ENCODE measurements at regions not wholly inside any gene's neighbourhood (a gene's known extent, or its start where the extent isn't known, plus 50 kb on each side); places are given as distances from the start of the nearest gene placed in this dataset.

GRCh38 chr4:3364634-3365314 is 72.0 kb downstream of the RGS12 start:
- no peak overlapping the region for H3K27ac ChIP-seq (ENCODE audit: low read depth, low read length)
- peaks cover 9% of the 10 kb centered on the region; the same call in 1 of the 2 replicates for H3K4me1 ChIP-seq (ENCODE audit: insufficient read depth, low read length)
- H3K9ac ChIP-seq (ENCODE audit: low read depth, low read length), result no peak overlapping the region
- H3K36me3 ChIP-seq (ENCODE audit: insufficient read depth, low read length), result no peaks in the 10 kb centered on the region
- no peaks in the 10 kb centered on the region for H3K9me3 ChIP-seq (ENCODE audit: insufficient read depth, low read depth, low read length)
- H3K4me3 ChIP-seq (ENCODE audit: low read length), result no peak overlapping the region
- 94% methylated on average over 18 of the region's 18 CpGs for WGBS
- H3K27me3 ChIP-seq (ENCODE audit: insufficient read depth, low read length), result no peaks in the 10 kb centered on the region

DNA sequence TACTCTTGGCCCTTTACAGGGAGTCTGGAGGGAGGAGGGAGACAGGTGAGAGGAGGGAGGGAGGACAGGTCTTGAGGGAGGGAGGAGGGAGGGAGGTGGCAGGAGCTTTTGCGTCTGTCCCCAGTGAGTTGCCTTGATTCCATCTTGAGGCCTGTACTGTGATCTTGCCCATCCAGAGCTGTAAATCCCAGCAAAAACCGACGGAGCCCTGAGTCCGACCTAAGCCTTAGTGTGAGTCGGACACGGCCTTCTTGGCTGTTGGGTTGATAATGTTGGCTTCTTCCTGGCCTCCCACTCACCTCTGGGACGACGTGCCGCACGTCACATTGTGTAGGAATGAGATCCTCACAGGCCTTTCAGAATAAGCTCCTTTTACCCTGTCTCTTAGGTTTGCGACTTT is 72.5 kb downstream of the RGS12 start:
- WGBS, result 90% methylated on average over 11 of the region's 11 CpGs
- Histone ChIP-seq H3K27ac (ENCODE audit: low read depth, low read length) (no peak overlapping the region), H3K9ac (ENCODE audit: low read depth, low read length) (no peak overlapping the region), H3K27me3 (ENCODE audit: insufficient read depth, low read length) (peaks cover under 1% of the 10 kb centered on the region; the same call in 1 of the 2 replicates), H3K4me3 (ENCODE audit: low read length) (no peak overlapping the region), H3K4me1 (ENCODE audit: insufficient read depth, low read length) (peaks cover 14% of the 10 kb centered on the region; the same call in 1 of the 2 replicates), H3K9me3 (ENCODE audit: insufficient read depth, low read depth, low read length) (no peaks in the 10 kb centered on the region), H3K36me3 (ENCODE audit: insufficient read depth, low read length) (no peaks in the 10 kb centered on the region)

DNA sequence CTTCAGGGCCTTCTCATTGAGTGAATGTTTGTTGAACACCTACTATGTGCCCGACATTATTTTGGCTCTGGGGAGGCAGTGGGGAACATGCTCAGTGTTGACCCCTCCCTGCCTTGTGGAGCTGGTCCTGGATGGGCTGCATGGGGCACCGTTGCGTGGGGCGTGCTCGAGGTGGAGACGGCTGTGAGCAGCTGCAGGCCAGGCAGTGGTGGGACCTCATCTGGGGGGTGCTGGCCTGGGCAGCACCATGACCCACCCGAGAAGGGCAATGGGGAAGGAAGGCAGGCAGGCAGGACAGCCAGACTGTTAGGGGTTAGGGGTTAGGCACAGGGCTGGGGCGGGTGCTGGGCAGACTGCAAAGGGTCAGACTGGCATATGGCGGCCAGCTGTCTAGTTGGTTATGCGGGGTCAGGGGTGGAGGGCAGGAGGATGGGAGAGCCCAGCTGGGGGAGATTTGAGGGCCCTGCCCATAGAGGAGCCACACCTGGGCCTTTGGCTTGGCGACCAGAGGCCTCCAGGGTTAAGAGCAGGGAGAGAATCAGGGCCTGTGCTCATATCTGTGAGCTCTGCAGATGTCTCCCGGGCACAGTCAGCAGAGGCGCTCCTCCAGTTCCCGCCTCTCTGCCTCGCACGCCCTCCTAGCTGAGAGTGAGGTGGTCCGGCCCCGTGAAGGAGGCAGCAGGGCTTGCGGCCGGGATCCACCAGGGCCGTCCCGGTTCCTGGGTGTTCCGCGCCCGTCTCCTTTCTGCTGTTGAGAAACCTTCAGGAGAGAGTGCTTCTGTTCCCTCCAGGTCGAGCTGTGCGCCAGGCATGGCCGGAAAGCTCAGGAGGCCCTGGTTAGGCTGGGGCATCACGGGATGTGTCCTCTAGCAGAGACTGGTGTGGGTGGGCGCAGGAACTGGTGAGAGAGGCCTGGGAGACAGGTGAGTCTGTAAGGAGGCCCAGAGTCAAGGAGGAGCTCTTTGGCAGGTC is 73.3 kb downstream of the RGS12 start:
- H3K27ac ChIP-seq (ENCODE audit: low read depth, low read length), result no peak overlapping the region
- no peaks in the 10 kb centered on the region for H3K36me3 ChIP-seq (ENCODE audit: insufficient read depth, low read length)
- H3K9me3 ChIP-seq (ENCODE audit: insufficient read depth, low read depth, low read length), result no peaks in the 10 kb centered on the region
- H3K27me3 ChIP-seq (ENCODE audit: insufficient read depth, low read length), result peaks cover 9% of the 10 kb centered on the region; the same call in 1 of the 2 replicates
- H3K9ac ChIP-seq (ENCODE audit: low read depth, low read length), result no peak overlapping the region
- H3K4me3 ChIP-seq (ENCODE audit: low read length), result no peak overlapping the region
- H3K4me1 ChIP-seq (ENCODE audit: insufficient read depth, low read length), result peaks cover 22% of the 10 kb centered on the region
- WGBS, result 92% methylated on average over 30 of the region's 30 CpGs

DNA sequence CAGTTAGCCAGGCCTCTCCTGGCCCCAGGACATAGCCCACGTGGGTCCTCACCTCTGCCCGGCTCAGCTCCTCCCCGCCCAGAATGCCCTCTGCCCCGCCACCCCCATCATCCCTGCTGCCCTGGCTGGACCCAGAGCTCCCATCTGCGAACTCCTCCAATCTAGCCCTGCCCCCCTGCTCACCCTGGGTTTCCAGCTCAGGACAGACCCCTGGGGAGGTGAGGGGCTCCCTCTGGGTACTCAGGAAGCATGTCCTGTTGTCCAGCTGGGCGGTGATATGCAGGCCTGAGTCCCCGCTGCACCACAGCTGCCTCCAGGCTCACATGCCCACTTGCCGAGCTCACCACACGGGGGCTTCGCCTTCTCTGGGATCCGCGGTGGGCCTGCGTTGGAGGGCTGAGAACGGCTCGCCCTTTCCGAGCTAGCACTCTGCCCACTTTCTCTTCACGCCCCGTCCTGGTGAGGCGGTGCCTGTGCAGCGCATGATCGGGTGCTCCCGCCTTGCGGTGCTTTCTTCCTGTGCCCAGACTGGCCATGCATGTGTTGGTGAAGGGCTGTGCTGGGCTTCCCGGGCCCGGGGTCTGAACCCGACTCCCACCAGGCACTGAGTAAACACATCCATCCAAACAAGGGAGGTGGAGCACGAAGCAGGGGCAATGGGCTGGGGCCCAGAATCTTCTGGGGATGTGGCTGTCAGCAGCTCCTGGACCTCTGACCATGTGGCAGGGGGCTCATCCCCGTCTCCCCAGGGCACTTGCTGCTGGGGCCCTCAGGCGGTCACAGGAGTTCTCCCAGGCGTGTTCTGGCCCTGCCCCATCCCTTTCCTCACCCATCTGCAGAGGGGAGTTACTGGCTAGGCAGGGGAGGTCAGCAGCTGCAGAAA is 74.3 kb downstream of the RGS12 start:
- Histone ChIP-seq H3K4me1 (ENCODE audit: insufficient read depth, low read length) (peaks cover 32% of the 10 kb centered on the region), H3K4me3 (ENCODE audit: low read length) (no peak overlapping the region), H3K36me3 (ENCODE audit: insufficient read depth, low read length) (no peaks in the 10 kb centered on the region), H3K27me3 (ENCODE audit: insufficient read depth, low read length) (peaks cover 14% of the 10 kb centered on the region; the same call in 1 of the 2 replicates), H3K9me3 (ENCODE audit: insufficient read depth, low read depth, low read length) (no peaks in the 10 kb centered on the region), H3K9ac (ENCODE audit: low read depth, low read length) (no peak overlapping the region), H3K27ac (ENCODE audit: low read depth, low read length) (no peak overlapping the region)
- 83% methylated on average over 30 of the region's 30 CpGs for WGBS

DNA sequence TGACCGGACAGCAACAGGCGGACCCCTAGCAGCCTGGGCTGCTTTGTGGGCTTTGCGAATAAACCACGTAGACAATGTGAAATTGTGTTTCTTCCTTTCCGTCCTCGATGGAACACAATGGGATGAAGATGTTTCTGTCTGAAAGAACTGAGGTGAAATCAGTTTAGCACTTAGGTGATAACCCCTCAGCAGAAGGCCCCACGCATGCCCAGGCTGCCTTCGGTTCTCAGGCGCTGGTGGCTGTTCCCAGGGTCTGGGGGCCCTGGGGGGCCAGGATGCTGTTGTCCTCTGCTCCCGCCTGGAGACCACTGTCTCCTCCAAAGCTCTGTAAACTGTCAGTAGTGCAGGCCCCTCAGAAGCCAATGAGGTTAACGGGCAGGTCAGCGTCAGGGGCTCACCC is 73.9 kb upstream of the HGFAC start:
- Histone ChIP-seq H3K9ac (ENCODE audit: low read depth, low read length) (no peak overlapping the region), H3K4me3 (ENCODE audit: low read length) (no peak overlapping the region), H3K36me3 (ENCODE audit: insufficient read depth, low read length) (no peaks in the 10 kb centered on the region), H3K4me1 (ENCODE audit: insufficient read depth, low read length) (peaks cover 34% of the 10 kb centered on the region), H3K27me3 (ENCODE audit: insufficient read depth, low read length) (peaks cover 14% of the 10 kb centered on the region; the same call in 1 of the 2 replicates), H3K9me3 (ENCODE audit: insufficient read depth, low read depth, low read length) (no peaks in the 10 kb centered on the region), H3K27ac (ENCODE audit: low read depth, low read length) (no peak overlapping the region)
- 91% methylated on average over 12 of the region's 12 CpGs for WGBS

- Histone ChIP-seq H3K9me3 (ENCODE audit: insufficient read depth, low read depth, low read length) (no peaks in the 10 kb centered on the region), H3K4me3 (ENCODE audit: low read length) (no peak overlapping the region), H3K27ac (ENCODE audit: low read depth, low read length) (no peak overlapping the region), H3K36me3 (ENCODE audit: insufficient read depth, low read length) (no peaks in the 10 kb centered on the region), H3K4me1 (ENCODE audit: insufficient read depth, low read length) (peaks cover 34% of the 10 kb centered on the region), H3K27me3 (ENCODE audit: insufficient read depth, low read length) (peaks cover 14% of the 10 kb centered on the region; the same call in 1 of the 2 replicates), H3K9ac (ENCODE audit: low read depth, low read length) (no peak overlapping the region)
- WGBS, result 96% methylated on average over 4 of the region's 4 CpGs
Observed at GRCh38 chr4:3368334-3368733, 73.4 kb upstream of the HGFAC start.

DNA sequence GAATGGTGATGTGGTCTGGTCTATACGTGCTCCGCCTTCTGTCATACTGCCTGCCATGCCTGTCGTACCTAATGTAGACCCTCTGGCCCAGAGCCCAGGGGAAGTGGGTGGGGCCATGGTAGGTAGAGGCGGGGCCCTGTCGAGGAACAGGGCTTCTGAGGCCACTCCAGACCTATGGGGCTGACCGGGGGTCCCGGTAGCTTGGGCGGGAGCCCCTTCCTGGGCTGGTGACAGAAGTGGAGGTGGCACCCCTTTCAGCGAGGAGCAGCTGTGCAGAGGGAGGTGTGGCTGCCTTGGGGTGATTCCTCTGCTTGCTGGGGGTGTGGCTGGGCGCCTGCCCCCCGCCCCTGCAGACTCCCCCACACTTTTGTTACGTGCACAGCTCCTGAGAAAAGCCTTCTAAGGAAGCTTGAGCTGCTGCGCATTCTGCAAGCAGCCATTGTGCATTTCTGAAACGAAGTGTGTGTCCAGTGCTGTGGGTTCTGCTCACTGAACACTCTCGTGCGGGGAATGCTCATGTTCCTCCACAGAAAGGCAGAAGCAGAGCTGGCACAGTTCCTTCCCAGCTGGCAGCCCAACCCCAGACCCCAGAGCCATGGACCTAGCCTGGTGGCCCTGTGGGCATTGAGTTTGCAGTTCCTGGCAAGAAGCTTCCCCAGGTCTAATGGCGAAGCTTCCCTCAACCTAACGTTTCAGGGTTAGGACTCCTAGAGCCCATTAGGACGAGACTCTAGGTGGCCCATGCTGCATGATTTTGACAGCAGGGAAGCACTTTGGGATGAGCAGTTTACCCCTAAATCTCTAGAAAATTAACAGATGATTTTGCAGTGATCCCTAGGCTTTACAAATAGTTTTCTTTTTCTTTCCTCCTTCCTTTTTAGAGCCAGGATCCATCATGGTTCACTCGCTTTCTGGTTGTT is 72.7 kb upstream of the HGFAC start:
- Histone ChIP-seq H3K4me3 (ENCODE audit: low read length) (peak overlapping the region; percentile 25; the same call in 1 of the 2 replicates), H3K9me3 (ENCODE audit: insufficient read depth, low read depth, low read length) (no peaks in the 10 kb centered on the region), H3K36me3 (ENCODE audit: insufficient read depth, low read length) (no peaks in the 10 kb centered on the region), H3K27ac (ENCODE audit: low read depth, low read length) (no peak overlapping the region; the same call in 1 of the 2 replicates), H3K9ac (ENCODE audit: low read depth, low read length) (no peak overlapping the region), H3K4me1 (ENCODE audit: insufficient read depth, low read length) (peaks cover 34% of the 10 kb centered on the region), H3K27me3 (ENCODE audit: insufficient read depth, low read length) (peaks cover 14% of the 10 kb centered on the region; the same call in 1 of the 2 replicates)
- 80% methylated on average over 20 of the region's 20 CpGs for WGBS

DNA sequence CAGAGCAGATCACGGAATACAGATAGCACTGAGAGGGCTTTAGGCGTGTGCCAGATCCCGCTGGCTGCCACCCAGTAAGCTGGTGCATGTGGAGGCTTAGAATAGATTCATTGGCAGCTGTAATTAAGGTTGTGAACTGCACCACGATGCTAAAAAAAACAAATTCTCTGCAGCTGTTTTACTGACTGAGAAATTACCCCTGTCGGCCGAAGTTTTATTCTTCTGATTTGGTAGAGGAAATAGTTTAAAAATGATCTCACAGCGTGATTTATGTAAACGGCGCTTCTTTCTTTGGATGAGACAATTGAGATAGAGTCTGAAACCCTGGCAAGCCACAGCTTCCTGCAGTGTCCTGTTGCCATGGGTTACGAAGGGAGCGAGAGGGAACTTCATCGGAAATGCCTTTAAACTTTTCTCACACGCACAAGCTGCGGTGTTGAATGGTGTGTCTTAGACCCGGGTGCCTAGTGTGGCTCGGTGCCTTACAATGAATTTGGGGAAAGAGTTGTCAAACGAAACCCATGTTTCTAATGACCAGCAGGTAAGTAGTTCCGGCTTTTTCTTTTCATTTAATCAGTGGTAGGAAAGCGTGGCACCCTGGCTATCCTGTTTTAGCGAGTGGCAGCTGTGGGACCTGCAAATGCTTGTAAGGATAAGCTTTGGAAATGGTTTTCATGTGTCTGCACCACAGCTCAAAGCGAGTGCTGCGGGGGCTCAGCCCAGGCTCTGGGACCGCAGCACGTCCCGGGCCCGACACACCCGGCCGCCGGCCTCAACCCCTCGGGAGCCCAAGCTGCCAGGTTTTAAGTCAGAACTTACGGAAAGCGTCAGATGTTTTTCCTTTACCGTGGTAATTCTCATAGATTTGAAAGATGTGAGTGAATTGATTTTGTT is 71.7 kb upstream of the HGFAC start:
- H3K27me3 ChIP-seq (ENCODE audit: insufficient read depth, low read length), result peaks cover 14% of the 10 kb centered on the region; the same call in 1 of the 2 replicates
- no peaks in the 10 kb centered on the region for H3K9me3 ChIP-seq (ENCODE audit: insufficient read depth, low read depth, low read length)
- H3K9ac ChIP-seq (ENCODE audit: low read depth, low read length), result peak overlapping the region; percentile 18; the same call in 1 of the 2 replicates
- 27% methylated on average over 33 of the region's 33 CpGs for WGBS
- H3K27ac ChIP-seq (ENCODE audit: low read depth, low read length), result peak overlapping the region; percentile 36; the same call in 1 of the 2 replicates
- H3K4me1 ChIP-seq (ENCODE audit: insufficient read depth, low read length), result peaks cover 34% of the 10 kb centered on the region
- H3K4me3 ChIP-seq (ENCODE audit: low read length), result peak overlapping the region; percentile 25; the same call in 1 of the 2 replicates
- no peaks in the 10 kb centered on the region for H3K36me3 ChIP-seq (ENCODE audit: insufficient read depth, low read length)

Measured in HUES64 (cell line).